DOHH2 (cell line): ENCODE measurements at regions not wholly inside any gene's neighbourhood (a gene's known extent, or its start where the extent isn't known, plus 50 kb on each side); places are given as distances from the start of the nearest gene placed in this dataset.

Experiments
- H3F3A ChIP-seq: fragments of 200-600 bp; sonication (generic), shearing (Covaris generic); 2 replicates; pipeline ENCODE4 v1.6.0; 2016; ENCODE audit warnings: antibody characterized with exemption, mild to moderate bottlenecking; ENCODE audit not compliant: control insufficient read depth, insufficient read depth
- H3K27ac ChIP-seq: fragments of 200-600 bp; sonication (generic); 2 replicates; pipeline ENCODE4 v1.5.1; 2014; ENCODE audit warnings: low read depth, mild to moderate bottlenecking, low read length, moderate library complexity
- H3K27me3 ChIP-seq: fragments of 200-600 bp; sonication (generic); 2 replicates; pipeline ENCODE4 v1.6.1; 2014; ENCODE audit warnings: mild to moderate bottlenecking, low read length, mixed read lengths; ENCODE audit not compliant: control insufficient read depth
- H3K36me3 ChIP-seq: fragments of 200-600 bp; sonication (generic); 2 replicates; pipeline ENCODE4 v1.6.1; 2014; ENCODE audit warnings: mild to moderate bottlenecking, low read length, moderate library complexity, mixed read lengths; ENCODE audit not compliant: control insufficient read depth
- H3K4me1 ChIP-seq: fragments of 200-600 bp; sonication (generic); 2 replicates; pipeline ENCODE4 v1.6.1; 2014; ENCODE audit warnings: mild to moderate bottlenecking, low read length, mixed read lengths; ENCODE audit not compliant: control insufficient read depth
- H3K4me2 ChIP-seq: fragments of 200-600 bp; sonication (generic); 2 replicates; pipeline ENCODE4 v1.6.0; 2014; ENCODE audit warnings: mild to moderate bottlenecking, low read length, moderate library complexity
- H3K4me3 ChIP-seq: fragments of 200-600 bp; sonication (generic); 2 replicates; pipeline ENCODE4 v1.5.1; 2014; ENCODE audit warnings: mild to moderate bottlenecking, low read length, mixed read lengths
- H3K79me2 ChIP-seq: fragments of 200-600 bp; sonication (generic); 2 replicates; pipeline ENCODE4 v1.6.1; 2014; ENCODE audit warnings: mild to moderate bottlenecking, low read length, mixed read lengths; ENCODE audit not compliant: control insufficient read depth
- H3K9me2 ChIP-seq: fragments of 200-600 bp; sonication (generic); replicated peaks from 2 replicates; pipeline ENCODE4 v1.6.1; 2014; ENCODE audit warnings: mild to moderate bottlenecking, low read length, mixed read lengths; ENCODE audit not compliant: control insufficient read depth
- H3K9me3 ChIP-seq: fragments of 200-600 bp; sonication (generic); 2 replicates; pipeline ENCODE4 v1.6.1; 2014; ENCODE audit warnings: antibody characterized with exemption, low read length, mixed read lengths; ENCODE audit not compliant: control insufficient read depth, insufficient read depth
- H4K20me1 ChIP-seq: fragments of 200-600 bp; sonication (generic); 2 replicates; pipeline ENCODE4 v1.6.0; 2014; ENCODE audit warnings: low read depth, mild to moderate bottlenecking, antibody characterized with exemption, low read length, moderate library complexity; ENCODE audit not compliant: control insufficient read depth, insufficient read depth
- CTCF ChIP-seq: fragments of 200-600 bp; sonication (generic); IDR thresholded peaks from one replicate; pipeline ENCODE4 v1.5.1; 2014; ENCODE audit warnings: antibody characterized with exemption, mild to moderate bottlenecking, low read depth, low read length; ENCODE audit not compliant: poor library complexity, severe bottlenecking
- EZH2phosphoT487 ChIP-seq: fragments of 200-600 bp; sonication (generic); IDR thresholded peaks from 2 replicates; pipeline ENCODE4 v1.6.1; 2017; ENCODE audit warnings: borderline replicate concordance, mild to moderate bottlenecking, antibody characterized with exemption, low read length, moderate library complexity, mixed read lengths

GRCh38 chr2:15868704-15869103, 71.6 kb upstream of the MYCN start:
- H3K4me2 ChIP-seq, result no peak overlapping the region
- H3K79me2 ChIP-seq, result no peaks in the 10 kb centered on the region
- no peaks in the 10 kb centered on the region for H3F3A ChIP-seq
- no peaks in the 10 kb centered on the region for H3K27me3 ChIP-seq
- TF ChIP-seq CTCF (no peak), EZH2phosphoT487 (no peak)
- no peaks in the 10 kb centered on the region for H3K9me3 ChIP-seq
- no peaks in the 10 kb centered on the region for H4K20me1 ChIP-seq
- no peak overlapping the region for H3K27ac ChIP-seq
- H3K36me3 ChIP-seq, result no peaks in the 10 kb centered on the region
- no peak overlapping the region for H3K4me3 ChIP-seq
- H3K4me1 ChIP-seq, result no peaks in the 10 kb centered on the region
- no peaks in the 10 kb centered on the region for H3K9me2 ChIP-seq

- H3K4me3 ChIP-seq, result no peak overlapping the region
- H3K79me2 ChIP-seq, result no peaks in the 10 kb centered on the region
- no peak for TF ChIP-seq EZH2phosphoT487
- TF ChIP-seq CTCF, result no peak
- no peaks in the 10 kb centered on the region for H4K20me1 ChIP-seq
- no peaks in the 10 kb centered on the region for H3K27me3 ChIP-seq
- no peaks in the 10 kb centered on the region for H3K36me3 ChIP-seq
- H3K9me2 ChIP-seq, result no peaks in the 10 kb centered on the region
- no peaks in the 10 kb centered on the region for H3F3A ChIP-seq
- no peak overlapping the region for H3K27ac ChIP-seq
- no peak overlapping the region for H3K4me2 ChIP-seq
- no peaks in the 10 kb centered on the region for H3K4me1 ChIP-seq
- H3K9me3 ChIP-seq, result no peaks in the 10 kb centered on the region
These were observed 71.0 kb upstream of the MYCN start for GRCh38 chr2:15869396-15869795.

- no peaks in the 10 kb centered on the region for H3K9me2 ChIP-seq
- H3F3A ChIP-seq, result no peaks in the 10 kb centered on the region
- H3K9me3 ChIP-seq, result no peaks in the 10 kb centered on the region
- H4K20me1 ChIP-seq, result no peaks in the 10 kb centered on the region
- H3K4me3 ChIP-seq, result no peak overlapping the region
- H3K4me2 ChIP-seq, result no peak overlapping the region
- H3K27me3 ChIP-seq, result no peaks in the 10 kb centered on the region
- no peaks in the 10 kb centered on the region for H3K79me2 ChIP-seq
- no peaks in the 10 kb centered on the region for H3K4me1 ChIP-seq
- no peaks in the 10 kb centered on the region for H3K36me3 ChIP-seq
- no peak overlapping the region for H3K27ac ChIP-seq
- TF ChIP-seq CTCF, result no peak
- no peak for TF ChIP-seq EZH2phosphoT487
These were observed 70.5 kb upstream of the MYCN start for GRCh38 chr2:15869871-15870270.

GRCh38 chr2:15870565-15870964, 69.8 kb upstream of the MYCN start:
- Histone ChIP-seq H4K20me1 (no peaks in the 10 kb centered on the region), H3F3A (no peaks in the 10 kb centered on the region), H3K27ac (no peak overlapping the region), H3K9me2 (no peaks in the 10 kb centered on the region), H3K4me2 (no peak overlapping the region), H3K79me2 (no peaks in the 10 kb centered on the region), H3K27me3 (no peaks in the 10 kb centered on the region), H3K9me3 (no peaks in the 10 kb centered on the region), H3K4me3 (no peak overlapping the region), H3K36me3 (no peaks in the 10 kb centered on the region), H3K4me1 (no peaks in the 10 kb centered on the region)
- TF ChIP-seq EZH2phosphoT487, result no peak
- no peak for TF ChIP-seq CTCF
